ENCODE measurements at regions not wholly inside any gene's neighbourhood (a gene's known extent, or its start where the extent isn't known, plus 50 kb on each side); places are given as distances from the start of the nearest gene placed in this dataset.

DNA sequence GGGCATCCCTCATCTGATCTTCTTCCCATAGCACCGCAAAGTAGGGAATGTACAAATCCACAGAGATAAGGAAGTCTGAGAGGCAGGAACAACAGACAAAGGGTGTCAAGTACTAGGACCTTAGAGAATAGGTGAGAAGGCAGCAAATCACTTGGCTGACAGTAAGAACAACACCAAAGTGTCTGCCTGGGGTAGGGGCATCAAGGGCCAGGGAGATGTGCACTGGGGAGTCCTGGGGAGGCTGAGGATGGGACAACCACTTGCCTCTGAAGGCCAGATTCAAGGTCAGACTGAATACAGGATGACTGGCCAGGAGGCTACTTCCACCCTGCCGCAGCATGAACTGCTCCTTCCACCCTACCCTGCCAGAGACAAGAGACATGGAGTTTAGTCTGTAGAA lies 1040.8 kb downstream of the BCL11B start:
- DNase-seq (ENCODE audit: low read depth in 4 of 4, low spot score in 1 of 4) = no peak

DNA sequence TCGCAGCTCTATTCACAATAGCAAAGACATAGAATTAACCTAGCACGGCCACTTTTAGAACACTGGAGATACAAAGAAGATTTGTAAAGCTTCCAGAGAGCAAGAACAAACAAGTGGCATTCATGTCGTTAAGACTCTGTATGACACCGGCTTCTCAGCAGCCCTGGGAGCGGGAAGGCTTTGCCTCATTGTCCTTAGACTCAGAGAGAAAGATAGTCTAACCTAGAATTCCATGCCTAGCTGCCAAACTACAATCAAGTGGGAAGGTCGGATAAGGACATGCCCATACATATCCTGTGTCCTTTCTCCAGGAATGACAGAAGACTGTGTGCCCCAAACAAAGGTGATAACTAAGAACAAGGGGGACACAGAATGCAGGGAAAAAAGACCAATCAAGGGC lies 1038.3 kb downstream of the BCL11B start:
- DNase-seq (ENCODE audit: low read depth in 4 of 4, low spot score in 1 of 4) = no peak

DNA sequence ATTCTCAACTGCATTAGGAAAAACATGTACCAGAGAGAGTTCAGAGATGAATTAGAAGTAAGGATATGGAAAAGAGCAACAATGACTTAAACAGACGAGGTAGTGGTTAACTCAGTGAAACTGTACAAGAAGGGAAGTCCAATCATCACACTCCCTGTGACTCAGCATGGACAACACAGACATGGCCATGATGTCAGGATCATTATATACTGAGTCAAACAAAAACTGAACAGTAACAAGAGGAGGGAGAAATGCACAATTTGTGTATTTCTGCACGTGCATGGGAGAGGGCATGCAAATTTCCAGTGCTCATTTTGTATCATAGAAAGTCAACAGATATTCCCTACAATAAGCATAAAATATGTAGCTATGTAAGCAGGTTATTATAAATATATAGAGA lies 1037.8 kb downstream of the BCL11B start:
- peak in 1 of 4 experiments; percentile 29 for DNase-seq (ENCODE audit: low read depth in 4 of 4, low spot score in 1 of 4)

DNA sequence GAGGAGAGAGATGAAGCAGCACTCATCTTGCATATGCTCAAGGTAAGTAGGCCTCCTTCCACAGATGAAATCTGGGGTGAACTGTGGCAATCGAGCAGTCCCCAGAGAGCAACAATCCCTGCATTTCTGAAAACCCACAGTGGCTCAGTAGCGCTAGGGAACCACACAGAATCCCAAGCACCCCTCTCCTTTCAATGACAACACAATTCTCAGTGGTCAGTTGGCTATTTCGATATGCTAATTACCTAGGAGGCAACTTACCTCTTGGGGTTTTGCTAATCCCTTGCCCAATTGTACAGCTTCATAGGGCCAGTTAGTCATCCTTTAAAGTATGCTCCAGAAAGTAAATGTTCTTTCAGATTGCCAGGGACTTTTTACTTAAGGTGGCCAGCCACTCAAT lies 1035.7 kb downstream of the BCL11B start:
- no peak for DNase-seq (ENCODE audit: low read depth in 4 of 4, low spot score in 1 of 4)

- no peak for DNase-seq (ENCODE audit: low read depth in 4 of 4, low spot score in 1 of 4)
These were observed 1034.1 kb downstream of the BCL11B start for GRCh38 chr14:98237939-98238338.

- no peak for DNase-seq (ENCODE audit: low read depth in 4 of 4, low spot score in 1 of 4)
These were observed 1031.6 kb downstream of the BCL11B start for GRCh38 chr14:98240376-98240775.

- no peak for DNase-seq (ENCODE audit: low read depth in 4 of 4, low spot score in 1 of 4)
These were observed 1029.1 kb downstream of the BCL11B start for GRCh38 chr14:98242903-98243302.

- DNase-seq (ENCODE audit: low read depth in 4 of 4, low spot score in 1 of 4) = no peak
These were observed 1028.7 kb downstream of the BCL11B start for GRCh38 chr14:98243332-98243731.

DNA sequence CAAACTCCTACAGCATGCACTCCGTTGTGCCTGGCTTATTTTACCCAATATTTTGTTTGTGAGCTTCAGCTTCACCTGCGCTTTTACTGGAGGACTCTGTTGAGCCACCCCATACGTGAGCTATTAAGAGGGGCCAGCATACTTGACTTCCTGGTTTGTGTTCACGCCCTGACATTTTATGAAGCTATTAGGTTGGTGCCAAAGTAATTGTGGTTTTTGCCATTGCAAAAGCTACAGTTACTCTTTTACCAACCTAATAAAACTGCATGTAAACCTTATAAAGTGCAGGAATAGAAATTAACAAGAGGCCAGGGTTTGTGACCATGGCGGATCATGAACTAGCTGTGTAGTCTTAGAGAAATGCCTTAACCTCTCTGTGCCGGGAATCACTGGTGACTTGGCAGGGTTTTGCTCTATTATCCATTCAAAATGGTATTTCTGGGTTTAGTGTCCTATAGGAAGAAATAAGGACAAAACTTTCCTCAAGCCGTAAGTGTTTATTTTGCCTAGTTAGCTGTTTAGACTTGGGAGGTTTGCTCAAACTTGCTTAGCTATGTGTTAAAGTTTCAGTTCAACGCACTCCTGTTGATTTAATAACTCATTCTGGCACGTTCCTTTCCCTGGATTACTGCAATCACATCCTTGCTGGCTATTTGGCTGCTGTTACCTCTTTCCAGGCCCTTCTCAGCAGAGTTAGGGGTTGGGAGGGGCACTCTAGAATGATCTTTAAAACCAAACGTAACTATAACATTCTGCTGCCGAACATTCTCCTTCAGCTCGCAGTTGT lies 1027.6 kb downstream of the BCL11B start:
- no peak for DNase-seq (ENCODE audit: low read depth in 4 of 4, low spot score in 1 of 4)

GRCh38 chr14:98244966-98245569 lies 1026.9 kb downstream of the BCL11B start:
- DNase-seq (ENCODE audit: low read depth in 4 of 4, low spot score in 1 of 4) = no peak

DNA sequence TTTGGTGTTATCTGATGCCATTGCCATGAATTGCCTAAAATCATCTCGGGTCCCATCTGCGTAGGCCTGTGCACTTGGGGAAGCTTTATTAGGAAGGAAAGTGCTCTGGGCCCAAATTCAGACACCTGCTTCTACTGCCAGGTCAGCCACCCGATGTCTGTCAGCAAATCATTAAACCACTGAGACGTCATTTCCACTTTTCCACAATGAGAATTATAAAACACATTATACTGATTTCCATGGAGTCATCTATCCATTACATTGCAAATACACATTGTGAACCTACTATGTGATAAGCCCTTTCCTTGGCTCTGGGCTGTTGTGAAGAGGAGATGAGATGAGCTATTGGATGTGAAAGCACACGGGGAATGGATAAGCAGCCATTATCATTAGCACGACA lies 1022.9 kb downstream of the BCL11B start:
- no peak for DNase-seq (ENCODE audit: low read depth in 4 of 4, low spot score in 1 of 4)

DNA sequence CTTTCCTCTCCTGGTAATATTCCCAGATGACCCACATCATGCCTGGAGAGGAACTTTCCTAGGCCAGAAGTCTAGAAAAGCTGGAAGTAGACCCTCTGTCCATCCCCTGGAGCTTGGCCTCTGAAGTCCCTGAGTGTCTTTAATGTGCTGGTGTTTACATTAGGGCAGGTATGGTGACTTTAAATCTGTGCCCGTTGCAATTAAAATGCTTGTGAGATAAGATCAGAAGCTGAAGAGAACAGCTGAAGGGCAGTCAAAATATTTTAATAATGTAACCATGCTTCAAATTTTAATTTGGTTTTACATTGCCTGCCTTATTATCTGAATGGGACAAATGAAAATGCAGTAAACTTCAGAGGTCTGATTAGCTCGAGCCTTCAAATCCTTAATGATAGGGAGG lies 1022.5 kb downstream of the BCL11B start:
- no peak for DNase-seq (ENCODE audit: low read depth in 4 of 4, low spot score in 1 of 4)

GRCh38 chr14:98252820-98253219 lies 1019.2 kb downstream of the BCL11B start:
- no peak for DNase-seq (ENCODE audit: low read depth in 4 of 4, low spot score in 1 of 4)

DNA sequence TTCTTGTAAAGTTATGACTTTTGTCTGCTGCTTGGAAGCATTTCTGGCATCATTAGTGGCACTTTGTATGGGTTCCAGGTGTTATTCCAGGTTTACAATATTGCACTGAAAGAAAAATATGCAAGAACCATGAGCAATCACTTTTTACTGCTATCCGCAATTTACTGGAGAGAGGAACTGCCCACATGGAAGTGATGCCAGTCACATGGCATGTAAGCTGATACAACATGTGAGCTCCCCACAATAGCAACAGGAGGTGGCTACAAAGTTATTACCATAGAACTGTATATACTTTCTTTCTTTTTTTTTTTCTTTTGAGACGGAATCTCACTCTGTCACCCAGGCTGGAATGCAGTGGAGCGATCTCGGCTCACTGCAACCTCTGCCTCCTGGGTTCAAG lies 1012.1 kb downstream of the BCL11B start:
- DNase-seq (ENCODE audit: low read depth in 4 of 4, low spot score in 1 of 4) = no peak

- no peak for DNase-seq (ENCODE audit: low read depth in 4 of 4, low spot score in 1 of 4)
These were observed 1009.4 kb downstream of the BCL11B start for GRCh38 chr14:98262566-98262965.

DNA sequence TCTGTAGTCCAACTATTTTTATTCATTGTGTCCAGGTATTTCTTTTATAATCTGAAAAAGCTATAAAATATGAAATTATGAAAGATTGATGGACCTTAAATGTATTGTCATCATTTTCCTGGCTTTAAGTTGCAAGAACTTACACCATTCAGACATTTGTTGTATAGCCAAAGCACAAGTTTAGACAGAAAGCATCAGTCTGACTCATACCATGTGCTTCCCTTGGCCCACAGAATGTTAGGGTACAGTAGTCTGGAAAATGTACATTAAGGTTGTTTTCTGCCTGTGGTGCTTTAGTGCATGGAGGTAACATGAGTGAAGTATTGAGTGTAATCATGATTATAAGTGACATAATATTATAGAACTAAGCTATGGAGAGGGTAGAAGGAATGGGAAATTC lies 1002.5 kb downstream of the BCL11B start:
- DNase-seq (ENCODE audit: low read depth in 4 of 4, low spot score in 1 of 4) = no peak

GRCh38 chr14:98270201-98270600 lies 1001.8 kb downstream of the BCL11B start:
- no peak for DNase-seq (ENCODE audit: low read depth in 4 of 4, low spot score in 1 of 4)

- DNase-seq (ENCODE audit: low read depth in 4 of 4, low spot score in 1 of 4) = no peak
These were observed 997.4 kb downstream of the BCL11B start for GRCh38 chr14:98274596-98274995.

GRCh38 chr14:98278800-98279199 lies 993.2 kb downstream of the BCL11B start:
- DNase-seq (ENCODE audit: low read depth in 4 of 4, low spot score in 1 of 4) = no peak

GRCh38 chr14:98280436-98280835 lies 991.6 kb downstream of the BCL11B start:
- no peak for DNase-seq (ENCODE audit: low read depth in 4 of 4, low spot score in 1 of 4)

DNA sequence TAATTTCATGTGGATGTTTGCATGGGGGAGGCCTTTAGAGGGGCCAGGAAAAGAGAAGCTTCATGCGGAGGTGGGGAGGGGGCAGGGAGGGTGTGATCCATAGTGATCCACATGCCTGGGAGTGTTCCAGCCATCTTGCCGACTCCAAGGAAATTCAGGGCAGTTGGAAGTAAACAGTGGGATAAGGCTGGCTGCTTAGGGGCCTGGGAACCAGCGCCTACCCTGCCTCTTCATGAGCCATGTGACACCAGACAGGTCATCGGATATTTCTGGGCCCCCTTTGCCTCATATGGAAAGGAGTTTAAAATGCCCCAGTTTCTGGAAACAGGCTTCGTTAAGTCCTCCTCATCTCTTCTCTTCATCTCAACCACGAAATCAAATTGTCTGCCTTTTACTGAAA lies 983.2 kb downstream of the BCL11B start:
- no peak for DNase-seq (ENCODE audit: low read depth in 4 of 4, low spot score in 1 of 4)

GRCh38 chr14:98290596-98290995 lies 981.4 kb downstream of the BCL11B start:
- DNase-seq (ENCODE audit: low read depth in 4 of 4, low spot score in 1 of 4) = peak in 2 of 4 experiments; percentile 7

DNA sequence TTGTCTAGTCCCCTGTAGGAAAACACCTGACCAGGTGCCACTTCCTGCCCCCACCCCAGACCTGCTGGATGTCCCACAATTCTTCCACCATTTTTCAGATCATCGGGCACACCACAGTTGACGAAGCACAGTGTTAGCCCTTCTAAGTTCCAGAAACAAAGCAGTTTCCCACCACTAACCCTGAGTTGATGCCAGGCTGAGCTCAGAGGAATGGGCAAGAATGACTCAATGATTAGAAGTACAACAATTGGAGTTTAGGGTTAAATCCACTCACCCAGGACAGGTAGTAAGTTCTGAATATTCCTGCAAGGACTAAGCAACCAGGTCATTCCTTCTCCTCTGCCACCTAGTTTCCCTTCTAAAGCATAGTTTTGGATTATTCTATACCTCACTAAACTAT lies 979.8 kb downstream of the BCL11B start:
- no peak for DNase-seq (ENCODE audit: low read depth in 4 of 4, low spot score in 1 of 4)
